ENCODE measurements at regions not wholly inside any gene's neighbourhood (a gene's known extent, or its start where the extent isn't known, plus 50 kb on each side); places are given as distances from the start of the nearest gene placed in this dataset.

DNA sequence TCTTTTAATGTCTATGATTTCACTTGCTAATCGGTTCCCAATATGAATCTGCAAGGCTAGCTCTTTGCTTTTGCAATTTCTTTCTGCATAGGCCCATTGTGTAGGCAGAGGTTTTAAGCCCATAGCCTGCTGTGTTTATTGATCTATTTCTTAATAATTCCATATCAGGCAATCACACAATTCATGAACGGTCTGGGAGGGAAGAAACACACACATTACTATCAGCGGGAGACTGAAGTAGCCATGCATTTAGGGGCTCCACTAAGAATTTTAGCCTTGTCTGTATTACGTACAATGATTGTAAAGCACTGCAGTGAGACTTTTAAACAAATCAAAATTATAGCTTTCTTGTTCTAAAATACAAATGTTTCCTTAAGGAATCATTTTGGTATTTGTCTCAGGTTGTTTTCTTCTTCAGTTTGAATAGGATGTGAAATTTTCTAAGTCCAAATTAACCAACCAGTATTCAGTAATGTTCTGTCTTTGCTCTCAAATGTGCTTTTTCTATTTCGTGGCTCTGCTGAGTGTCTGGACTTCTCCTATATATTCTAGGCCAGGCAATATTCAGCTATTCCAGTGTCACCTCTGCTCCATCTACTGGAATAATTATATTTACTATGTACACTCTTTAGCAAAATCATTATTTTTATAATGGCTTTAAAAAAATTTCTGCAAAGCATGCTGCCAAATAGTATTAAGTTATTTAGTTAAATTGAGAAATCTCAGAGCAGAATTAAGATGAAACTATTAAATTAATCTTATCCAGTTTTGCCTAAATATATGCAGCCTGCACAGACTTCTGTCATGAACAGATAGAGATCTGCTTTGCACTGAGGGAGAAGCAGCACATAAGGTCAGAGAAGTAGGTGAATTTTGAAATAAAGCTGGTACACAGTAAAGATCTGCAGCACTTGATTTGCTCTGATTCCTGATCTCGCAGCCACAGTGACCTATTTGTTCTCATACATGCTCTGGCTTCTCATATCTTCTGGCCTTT lies 103.0 kb upstream of the NAALADL2 start:
- Histone ChIP-seq H3K27me3 (no peaks in the 10 kb centered on the region), H3K4me1 (peaks cover 10% of the 10 kb centered on the region), H3K4me3 (ENCODE audit: low read depth, low read length) (no peak overlapping the region), H3K36me3 (no peaks in the 10 kb centered on the region), H3K9me3 (no peaks in the 10 kb centered on the region; the same call in 1 of the 2 replicates)
- DNase-seq = no peak
- TF ChIP-seq, protein P1, sequence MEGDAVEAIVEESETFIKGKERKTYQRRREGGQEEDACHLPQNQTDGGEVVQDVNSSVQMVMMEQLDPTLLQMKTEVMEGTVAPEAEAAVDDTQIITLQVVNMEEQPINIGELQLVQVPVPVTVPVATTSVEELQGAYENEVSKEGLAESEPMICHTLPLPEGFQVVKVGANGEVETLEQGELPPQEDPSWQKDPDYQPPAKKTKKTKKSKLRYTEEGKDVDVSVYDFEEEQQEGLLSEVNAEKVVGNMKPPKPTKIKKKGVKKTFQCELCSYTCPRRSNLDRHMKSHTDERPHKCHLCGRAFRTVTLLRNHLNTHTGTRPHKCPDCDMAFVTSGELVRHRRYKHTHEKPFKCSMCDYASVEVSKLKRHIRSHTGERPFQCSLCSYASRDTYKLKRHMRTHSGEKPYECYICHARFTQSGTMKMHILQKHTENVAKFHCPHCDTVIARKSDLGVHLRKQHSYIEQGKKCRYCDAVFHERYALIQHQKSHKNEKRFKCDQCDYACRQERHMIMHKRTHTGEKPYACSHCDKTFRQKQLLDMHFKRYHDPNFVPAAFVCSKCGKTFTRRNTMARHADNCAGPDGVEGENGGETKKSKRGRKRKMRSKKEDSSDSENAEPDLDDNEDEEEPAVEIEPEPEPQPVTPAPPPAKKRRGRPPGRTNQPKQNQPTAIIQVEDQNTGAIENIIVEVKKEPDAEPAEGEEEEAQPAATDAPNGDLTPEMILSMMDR (IDR thresholded peaks at IDR 0.05; ENCODE audit: low read depth, low read length) = no peak

- H3K4me1 ChIP-seq = peaks cover 10% of the 10 kb centered on the region
- no peaks in the 10 kb centered on the region for H3K27me3 ChIP-seq
- no peak overlapping the region for H3K4me3 ChIP-seq (ENCODE audit: low read depth, low read length)
- no peaks in the 10 kb centered on the region; the same call in 1 of the 2 replicates for H3K9me3 ChIP-seq
- H3K36me3 ChIP-seq = no peaks in the 10 kb centered on the region
- TF ChIP-seq, protein P1 (IDR thresholded peaks at IDR 0.05; ENCODE audit: low read depth, low read length) = no peak
- DNase-seq = no peak
Measured at GRCh38 chr3:174758943-174759342, 100.2 kb upstream of the NAALADL2 start.

- H3K4me3 ChIP-seq (ENCODE audit: low read depth, low read length) = no peak overlapping the region
- no peaks in the 10 kb centered on the region for H3K4me1 ChIP-seq
- H3K36me3 ChIP-seq = no peaks in the 10 kb centered on the region
- no peaks in the 10 kb centered on the region for H3K9me3 ChIP-seq
- no peak for DNase-seq
- TF ChIP-seq, protein P1 (IDR thresholded peaks at IDR 0.05; ENCODE audit: low read depth, low read length) = no peak
- no peaks in the 10 kb centered on the region for H3K27me3 ChIP-seq
Measured at GRCh38 chr3:174767406-174767805, 91.7 kb upstream of the NAALADL2 start.

DNA sequence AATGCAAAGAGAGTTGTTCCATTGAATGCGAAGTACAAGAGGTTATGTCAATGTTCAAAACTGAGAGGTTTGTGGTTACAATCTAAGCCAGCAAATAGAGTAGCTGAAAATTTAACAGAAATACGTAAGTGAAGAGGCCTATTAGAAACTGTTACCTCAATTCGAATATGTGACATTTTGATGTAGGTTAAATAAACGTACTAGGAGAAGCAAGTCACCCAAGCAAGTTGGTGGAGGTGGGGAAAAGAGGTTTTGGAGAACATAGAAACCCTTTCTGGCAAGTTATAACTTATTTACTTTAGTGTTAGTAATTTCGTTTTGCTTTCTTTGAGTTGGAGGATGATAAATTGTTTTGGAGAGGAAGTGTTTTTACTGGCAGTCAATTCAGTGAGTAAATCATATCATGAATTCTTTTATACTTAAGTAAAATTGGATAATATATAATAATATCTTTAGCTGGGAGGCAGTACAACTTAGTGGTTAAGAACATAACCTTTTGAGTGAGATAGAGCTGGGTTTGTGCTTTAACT lies 91.2 kb upstream of the NAALADL2 start:
- Histone ChIP-seq H3K4me3 (ENCODE audit: low read depth, low read length) (no peak overlapping the region), H3K9me3 (no peaks in the 10 kb centered on the region), H3K27me3 (no peaks in the 10 kb centered on the region), H3K36me3 (no peaks in the 10 kb centered on the region), H3K4me1 (no peaks in the 10 kb centered on the region)
- DNase-seq = no peak
- TF ChIP-seq, protein P1 (IDR thresholded peaks at IDR 0.05; ENCODE audit: low read depth, low read length) = no peak

DNA sequence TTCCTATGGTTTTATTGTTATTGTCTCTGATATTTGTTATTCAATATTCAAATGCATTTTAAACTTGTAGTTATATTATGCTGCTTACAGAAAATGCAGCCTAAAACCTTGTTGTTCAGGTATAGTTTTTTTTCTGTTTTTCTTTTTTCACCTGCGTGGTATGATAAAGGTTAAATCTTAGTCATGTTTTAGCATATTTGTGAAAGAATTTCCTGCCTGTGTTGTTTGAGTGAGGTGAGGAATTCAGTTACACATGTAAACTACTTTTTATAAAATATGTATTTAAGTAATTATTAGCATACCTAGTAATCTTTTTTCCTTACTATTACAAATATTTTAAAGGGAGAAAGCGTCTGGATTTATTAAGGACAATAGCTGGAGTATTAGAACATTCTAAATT lies 90.0 kb upstream of the NAALADL2 start:
- Histone ChIP-seq H3K36me3 (no peaks in the 10 kb centered on the region), H3K4me1 (no peaks in the 10 kb centered on the region), H3K27me3 (no peaks in the 10 kb centered on the region), H3K9me3 (no peaks in the 10 kb centered on the region), H3K4me3 (ENCODE audit: low read depth, low read length) (no peak overlapping the region)
- TF ChIP-seq, protein P1 (IDR thresholded peaks at IDR 0.05; ENCODE audit: low read depth, low read length) = no peak
- DNase-seq = no peak

DNA sequence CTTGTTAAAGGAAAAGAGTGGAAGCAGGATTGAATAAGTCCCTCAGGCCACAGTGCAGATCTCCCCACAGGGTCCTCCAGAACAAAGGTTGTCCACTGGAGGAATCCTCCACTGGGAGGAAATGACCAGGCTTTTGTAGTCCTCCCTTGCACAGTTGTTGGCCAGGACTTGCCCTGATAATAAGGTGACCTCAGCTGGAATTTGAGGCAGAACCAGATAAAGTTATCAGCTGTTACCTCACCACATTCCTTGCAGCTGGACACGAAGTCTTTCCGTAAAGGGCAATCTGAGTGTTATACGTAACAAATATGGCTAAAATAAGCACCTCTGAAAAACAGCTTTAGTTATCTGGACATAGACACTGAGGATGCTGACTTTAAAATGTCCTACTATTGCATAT lies 83.5 kb upstream of the NAALADL2 start:
- no peaks in the 10 kb centered on the region for H3K27me3 ChIP-seq
- no peak overlapping the region for H3K4me3 ChIP-seq (ENCODE audit: low read depth, low read length)
- no peak for DNase-seq
- H3K36me3 ChIP-seq = no peaks in the 10 kb centered on the region
- TF ChIP-seq, protein P1 (IDR thresholded peaks at IDR 0.05; ENCODE audit: low read depth, low read length) = no peak
- H3K9me3 ChIP-seq = no peaks in the 10 kb centered on the region
- no peaks in the 10 kb centered on the region for H3K4me1 ChIP-seq

Measured in BE2C (cell line).